ENCODE measurements at regions not wholly inside any gene's neighbourhood (a gene's known extent, or its start where the extent isn't known, plus 50 kb on each side); places are given as distances from the start of the nearest gene placed in this dataset.

DNA sequence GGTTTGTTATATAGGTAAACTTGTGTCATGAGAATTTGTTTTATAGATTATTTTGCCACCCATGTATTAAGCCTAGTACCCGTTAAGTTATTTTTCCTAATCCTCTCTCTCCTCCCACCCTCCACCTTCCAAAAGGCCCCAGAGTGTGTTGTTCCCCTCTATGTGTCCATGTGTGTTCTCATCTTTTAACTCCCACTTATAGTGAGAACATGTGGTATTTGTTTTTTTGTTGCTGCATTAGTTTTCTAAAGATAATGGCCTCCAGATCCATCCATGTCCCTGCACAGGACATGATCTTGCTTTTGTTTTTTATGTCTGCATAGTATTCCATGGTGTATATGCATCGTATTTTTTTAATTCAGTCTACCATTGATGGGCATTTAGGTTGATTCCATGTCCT, 1075.6 kb upstream of the CNTNAP5 start:
- TF ChIP-seq, protein P1, sequence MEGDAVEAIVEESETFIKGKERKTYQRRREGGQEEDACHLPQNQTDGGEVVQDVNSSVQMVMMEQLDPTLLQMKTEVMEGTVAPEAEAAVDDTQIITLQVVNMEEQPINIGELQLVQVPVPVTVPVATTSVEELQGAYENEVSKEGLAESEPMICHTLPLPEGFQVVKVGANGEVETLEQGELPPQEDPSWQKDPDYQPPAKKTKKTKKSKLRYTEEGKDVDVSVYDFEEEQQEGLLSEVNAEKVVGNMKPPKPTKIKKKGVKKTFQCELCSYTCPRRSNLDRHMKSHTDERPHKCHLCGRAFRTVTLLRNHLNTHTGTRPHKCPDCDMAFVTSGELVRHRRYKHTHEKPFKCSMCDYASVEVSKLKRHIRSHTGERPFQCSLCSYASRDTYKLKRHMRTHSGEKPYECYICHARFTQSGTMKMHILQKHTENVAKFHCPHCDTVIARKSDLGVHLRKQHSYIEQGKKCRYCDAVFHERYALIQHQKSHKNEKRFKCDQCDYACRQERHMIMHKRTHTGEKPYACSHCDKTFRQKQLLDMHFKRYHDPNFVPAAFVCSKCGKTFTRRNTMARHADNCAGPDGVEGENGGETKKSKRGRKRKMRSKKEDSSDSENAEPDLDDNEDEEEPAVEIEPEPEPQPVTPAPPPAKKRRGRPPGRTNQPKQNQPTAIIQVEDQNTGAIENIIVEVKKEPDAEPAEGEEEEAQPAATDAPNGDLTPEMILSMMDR (IDR thresholded peaks at IDR 0.05), result no peak
- TF ChIP-seq EZH2 (IDR thresholded peaks at IDR 0.05) (no peak), EZH2phosphoT487 (IDR thresholded peaks at IDR 0.05) (no peak)

Data from neural progenitor cell (in vitro differentiated cells).